GM21717 (cell line): ENCODE measurements at regions not wholly inside any gene's neighbourhood (a gene's known extent, or its start where the extent isn't known, plus 50 kb on each side); places are given as distances from the start of the nearest gene placed in this dataset.

Source experiments
- ATAC-seq: cut with Tn5 transposase; IDR thresholded peaks from one replicate; pipeline ENCODE4 v1.9.1; 2021; ENCODE audit warnings: mild to moderate bottlenecking, moderate library complexity; ENCODE audit not compliant: unreplicated experiment

- no peak for ATAC-seq
Measured at GRCh38 chr2:173584676-173585458, 230.2 kb downstream of the CDCA7 start.

GRCh38 chr2:173588931-173589369, 234.3 kb downstream of the CDCA7 start:
- no peak for ATAC-seq

- no peak for ATAC-seq
Measured at GRCh38 chr2:173589604-173590275, 235.1 kb downstream of the CDCA7 start.

GRCh38 chr2:173590276-173590861, 235.7 kb downstream of the CDCA7 start:
- ATAC-seq = no peak

- ATAC-seq = no peak
Measured at GRCh38 chr2:173593109-173593508, 238.4 kb downstream of the CDCA7 start.

GRCh38 chr2:173596244-173596643, 241.6 kb downstream of the CDCA7 start:
- no peak for ATAC-seq

GRCh38 chr2:173598525-173598924, 243.9 kb downstream of the CDCA7 start:
- ATAC-seq = no peak

GRCh38 chr2:173599821-173600359, 245.2 kb downstream of the CDCA7 start:
- no peak for ATAC-seq

GRCh38 chr2:173602153-173602795, 247.6 kb downstream of the CDCA7 start:
- no peak for ATAC-seq

GRCh38 chr2:173605994-173606393, 251.3 kb downstream of the CDCA7 start:
- ATAC-seq = no peak

GRCh38 chr2:173606619-173607248, 252.1 kb downstream of the CDCA7 start:
- ATAC-seq = no peak

GRCh38 chr2:173607606-173608311, 253.1 kb downstream of the CDCA7 start:
- no peak for ATAC-seq

- no peak for ATAC-seq
Measured at GRCh38 chr2:173611121-173611520, 256.4 kb downstream of the CDCA7 start.

- ATAC-seq = no peak
Measured at GRCh38 chr2:173612354-173612753, 257.7 kb downstream of the CDCA7 start.

GRCh38 chr2:173613386-173613785, 258.7 kb downstream of the CDCA7 start:
- no peak for ATAC-seq

- no peak for ATAC-seq
Measured at GRCh38 chr2:173614265-173614930, 259.7 kb downstream of the CDCA7 start.

- no peak for ATAC-seq
Measured at GRCh38 chr2:173623438-173624319, 269.0 kb downstream of the CDCA7 start.

- ATAC-seq = no peak
Measured at GRCh38 chr2:173625315-173625714, 270.6 kb downstream of the CDCA7 start.

- no peak for ATAC-seq
Measured at GRCh38 chr2:173629076-173629475, 274.4 kb downstream of the CDCA7 start.
